ENCODE measurements at regions not wholly inside any gene's neighbourhood (a gene's known extent, or its start where the extent isn't known, plus 50 kb on each side); places are given as distances from the start of the nearest gene placed in this dataset.

DNA sequence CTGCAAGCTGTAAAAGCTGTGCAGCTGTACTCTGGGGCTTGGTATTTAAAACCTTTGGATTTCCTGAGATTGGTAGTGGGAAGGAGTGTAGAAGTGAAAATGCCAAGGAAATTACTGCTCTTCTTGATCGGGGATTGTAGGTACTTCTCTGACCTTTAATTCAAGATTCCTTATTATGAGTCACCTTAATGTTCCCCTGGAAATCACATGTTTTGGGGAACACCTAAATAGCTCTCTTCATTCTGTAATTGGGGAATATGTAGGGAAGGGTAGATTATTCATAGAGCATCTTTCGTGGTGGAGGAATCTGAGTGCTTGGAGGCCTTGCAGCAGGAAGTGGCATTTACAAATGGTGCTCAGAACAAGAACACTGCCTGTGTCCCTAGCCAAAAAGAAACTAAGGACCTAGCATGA, 137.8 kb downstream of the UCHL1 start:
- DNase-seq: no peak

DNA sequence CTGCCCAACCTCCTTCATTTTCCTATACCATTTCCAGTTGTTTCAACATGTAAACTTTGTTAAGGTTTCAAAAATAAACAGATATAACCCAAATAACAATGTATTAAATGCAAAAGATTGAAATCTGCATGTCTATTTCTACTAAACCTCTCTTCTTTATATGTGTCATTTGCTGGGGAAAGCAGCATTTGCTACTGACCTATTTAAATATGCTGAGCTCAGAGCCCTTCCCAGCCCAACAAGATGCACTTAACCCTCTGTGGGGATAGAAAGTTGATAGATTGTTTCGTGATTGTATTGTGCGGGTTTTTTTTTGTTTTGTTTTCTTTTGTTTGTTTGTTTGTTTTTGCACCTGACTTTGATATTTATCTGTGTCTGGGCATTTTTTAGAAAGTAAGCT, 139.5 kb downstream of the UCHL1 start:
- DNase-seq: no peak

DNA sequence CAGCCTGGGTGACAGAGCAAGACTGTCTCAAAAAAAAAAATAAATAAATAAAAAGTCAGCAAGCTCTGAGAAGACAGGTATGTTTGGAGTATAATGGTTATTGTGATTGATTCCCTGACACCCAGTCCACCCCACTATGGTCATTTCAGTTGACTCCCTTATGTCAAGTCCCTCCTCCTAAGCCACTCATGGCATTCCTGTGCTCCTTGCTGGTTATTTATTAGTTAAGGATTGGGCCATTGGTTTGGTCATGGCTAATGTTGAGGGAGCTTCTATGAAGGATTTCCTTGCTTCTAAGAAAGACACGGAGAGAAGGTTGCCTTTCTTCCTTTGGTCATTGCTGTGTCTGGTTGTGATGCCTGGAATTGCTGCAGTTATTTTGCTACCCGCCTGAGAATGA, 140.1 kb downstream of the UCHL1 start:
- no peak for DNase-seq

DNA sequence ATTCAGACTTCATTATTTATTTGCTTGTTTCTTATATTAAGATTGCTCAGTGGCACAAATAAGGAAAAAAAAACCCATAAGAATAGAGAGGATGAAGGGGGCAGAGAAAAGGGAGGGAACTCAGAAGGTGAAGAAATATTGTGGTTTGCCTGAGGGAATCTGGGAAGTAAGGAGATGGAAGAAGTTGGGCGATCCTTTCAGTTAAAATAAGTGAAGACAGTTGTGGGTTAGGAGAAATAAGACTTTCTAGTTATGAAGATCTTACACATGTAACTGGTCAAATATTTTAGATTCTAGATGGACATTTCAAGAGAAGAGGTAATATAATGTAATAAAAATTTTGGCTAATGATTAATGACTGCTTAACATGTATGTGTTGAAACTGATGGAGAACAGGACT, 138.7 kb upstream of the LIMCH1 start:
- DNase-seq: peak; percentile 74

DNA sequence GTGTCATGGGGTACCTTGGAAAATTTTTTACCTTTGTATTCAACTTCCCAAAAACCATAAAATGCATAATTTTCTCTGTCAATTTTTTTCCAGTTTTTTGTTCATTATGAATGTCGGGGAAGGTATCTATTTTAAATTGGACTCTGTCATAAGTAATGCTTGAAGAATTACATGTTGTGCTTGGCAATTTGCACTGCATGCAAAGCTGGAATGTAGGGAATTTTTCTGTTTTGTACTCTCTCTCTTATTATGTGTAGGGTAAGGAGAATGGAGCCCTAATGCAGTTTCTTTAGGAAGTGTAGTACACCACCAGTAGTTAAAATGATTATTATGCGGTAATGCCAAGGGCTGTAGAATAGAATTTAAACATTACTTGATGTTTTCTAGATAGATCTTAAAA, 137.7 kb upstream of the LIMCH1 start:
- DNase-seq: peak; percentile 60

DNA sequence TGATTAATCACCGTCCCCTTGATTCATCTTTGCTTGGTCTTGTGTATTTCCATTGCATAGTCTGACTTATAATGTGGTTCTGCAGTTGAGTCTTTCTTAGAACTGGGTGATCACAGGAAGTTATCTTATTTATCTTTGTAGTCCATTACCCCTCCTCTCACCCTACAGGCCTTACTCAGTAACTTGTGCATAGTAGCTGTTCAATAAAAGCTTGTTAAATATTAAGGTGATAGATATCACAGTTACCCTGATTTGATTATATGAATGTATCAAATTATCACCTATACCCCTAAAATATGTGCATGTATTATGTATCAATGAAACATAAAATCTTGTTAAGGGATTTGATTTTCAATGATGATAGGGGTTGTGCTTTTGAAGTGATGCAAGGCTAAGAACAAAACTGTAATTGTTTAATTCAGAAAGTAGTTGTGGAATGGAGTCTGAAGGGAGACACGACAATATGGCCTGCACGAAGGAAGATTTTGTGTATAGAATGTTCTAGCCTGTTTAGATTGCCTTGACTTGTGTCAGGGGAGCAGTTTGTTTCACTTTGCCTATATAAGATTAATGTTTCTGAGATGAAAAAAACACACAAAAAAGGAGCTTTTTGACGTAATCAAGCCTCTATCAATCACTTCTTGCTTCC, 132.4 kb upstream of the LIMCH1 start:
- DNase-seq: no peak

DNA sequence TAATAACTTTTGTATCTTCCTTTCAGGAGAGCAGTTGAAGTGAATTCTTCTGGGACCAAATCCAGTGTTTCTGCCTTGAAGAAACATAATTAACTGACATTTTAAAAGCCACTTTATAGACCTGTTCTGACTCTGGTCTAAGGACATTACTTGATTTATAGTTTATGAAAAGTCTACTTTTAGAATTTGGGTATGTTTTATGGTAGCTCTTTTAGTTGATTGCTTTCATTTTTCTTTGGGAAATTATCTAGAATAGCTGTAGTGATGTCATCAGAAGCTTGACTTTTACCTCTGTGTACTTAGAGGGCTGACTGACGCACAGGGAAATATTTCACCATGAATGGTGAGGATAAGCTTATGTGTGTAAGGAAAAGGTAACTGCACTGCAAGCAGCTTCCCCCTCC, 131.8 kb upstream of the LIMCH1 start:
- DNase-seq: no peak

DNA sequence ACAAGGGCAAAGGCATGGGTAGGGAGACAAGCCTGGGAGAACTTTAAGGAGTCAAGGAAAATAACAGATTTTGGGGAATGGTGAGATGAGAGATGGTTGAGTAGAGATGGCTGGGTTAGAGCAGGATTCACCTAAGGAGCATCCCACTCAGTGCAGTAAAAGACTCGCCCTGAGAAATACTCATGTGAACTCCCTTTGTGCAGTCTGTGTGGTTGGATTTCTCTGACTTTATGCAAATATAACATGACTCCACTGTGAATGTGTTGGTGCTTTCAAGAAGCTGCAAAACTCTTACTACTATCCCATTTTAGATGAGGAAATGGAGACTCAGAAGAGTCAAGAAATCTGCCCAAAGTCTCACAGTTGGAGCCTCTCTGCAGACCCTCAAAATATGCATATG, 129.8 kb upstream of the LIMCH1 start:
- no peak for DNase-seq

DNA sequence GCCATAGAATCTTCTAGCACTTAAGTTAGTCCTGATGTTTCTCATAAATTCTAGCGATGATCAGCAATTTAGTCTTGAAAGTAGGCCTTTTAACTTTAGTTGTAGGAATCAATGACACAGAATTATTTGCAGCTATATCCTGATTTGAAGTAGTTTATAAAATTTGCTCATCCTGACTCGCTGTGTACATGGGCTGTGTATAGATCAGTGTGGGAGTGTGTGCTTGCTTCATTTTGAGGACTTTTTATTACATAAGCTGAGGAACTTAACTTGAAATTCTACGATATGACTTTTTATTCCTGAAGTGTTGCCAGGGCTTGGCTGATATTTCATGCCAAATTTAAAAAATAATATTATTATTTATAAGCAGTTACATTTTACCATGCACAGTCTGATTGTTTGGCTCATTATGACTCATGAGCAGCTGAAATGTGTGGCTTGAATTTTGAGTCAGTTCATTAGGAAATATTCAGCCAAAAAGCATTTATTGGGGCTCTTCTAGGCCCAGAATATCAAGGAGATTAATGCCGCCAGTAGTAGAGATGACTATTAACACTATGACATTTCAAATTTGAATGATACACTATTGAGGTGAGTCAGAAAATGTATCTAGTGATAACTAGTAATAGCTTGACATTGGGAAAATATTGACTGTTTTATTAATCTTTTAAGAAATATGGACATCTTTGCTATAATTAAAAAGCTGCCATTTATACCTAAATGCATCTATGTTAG, 128.9 kb upstream of the LIMCH1 start:
- no peak for DNase-seq

DNA sequence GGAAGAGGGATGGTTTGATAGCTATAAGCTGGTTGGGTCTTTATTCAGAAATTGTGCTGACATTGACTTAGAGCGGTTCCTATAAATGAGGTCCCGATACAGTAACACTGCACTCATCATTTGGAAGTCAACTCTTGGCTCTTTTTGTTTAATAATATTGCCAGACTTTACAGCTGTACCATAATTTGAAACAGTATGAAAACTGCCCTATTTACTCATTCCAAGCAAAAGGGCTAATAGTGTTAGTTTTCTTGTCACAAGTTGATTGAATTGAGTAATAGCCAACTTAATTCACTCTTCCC, 128.4 kb upstream of the LIMCH1 start:
- DNase-seq: no peak

DNA sequence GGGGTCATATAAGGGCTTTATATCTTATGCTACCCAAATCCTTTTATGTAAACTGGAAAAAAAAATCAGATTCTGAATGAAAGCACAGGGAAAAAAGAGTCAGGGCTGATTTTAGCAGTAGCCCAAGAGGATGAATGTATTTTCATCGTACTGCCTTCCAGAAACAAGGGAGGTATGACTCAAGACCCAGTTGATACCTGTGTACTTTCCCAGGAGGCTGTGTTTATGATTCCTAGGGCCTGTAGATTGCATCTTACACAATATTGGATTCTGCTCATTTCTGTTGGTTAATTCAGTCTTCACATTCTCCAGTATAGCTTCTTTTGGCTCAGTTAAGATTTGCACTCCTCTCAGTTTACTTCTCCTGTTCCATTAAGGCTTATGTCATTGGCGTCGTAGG, 127.9 kb upstream of the LIMCH1 start:
- no peak for DNase-seq

DNA sequence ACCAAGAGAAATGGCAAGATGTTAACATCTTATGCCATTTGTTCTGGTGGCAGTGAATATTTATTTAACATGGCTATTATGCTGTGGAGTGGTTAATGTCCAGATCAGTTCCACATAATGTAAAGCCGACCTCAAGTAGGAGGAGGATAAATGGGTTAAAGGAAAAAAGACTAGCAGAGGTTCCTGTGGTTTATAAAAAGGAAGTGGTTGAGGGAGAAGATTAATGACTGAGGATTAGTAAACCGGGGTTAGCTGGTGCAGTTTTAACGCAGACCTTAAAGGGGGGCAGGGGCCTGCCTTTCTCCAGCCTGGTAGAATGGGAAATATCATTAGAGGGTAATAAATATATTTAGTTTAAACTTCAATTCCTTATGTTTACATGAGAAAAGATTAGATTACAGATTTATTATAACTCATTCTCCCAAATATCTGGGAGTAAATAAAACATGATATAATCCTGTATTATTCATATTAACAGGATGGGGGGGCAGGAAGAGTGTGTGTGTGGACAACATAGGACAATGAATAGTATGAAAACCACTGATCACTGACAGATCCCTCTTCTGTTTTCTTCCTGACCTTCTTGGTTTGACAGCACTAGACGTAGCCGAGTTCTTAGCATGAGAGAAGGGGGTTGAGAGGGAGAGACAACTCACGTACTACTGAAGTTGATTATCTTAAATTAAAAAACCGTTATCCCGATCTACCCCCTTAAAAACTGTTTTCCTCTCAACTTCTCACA, 124.1 kb upstream of the LIMCH1 start:
- DNase-seq: peak; percentile 73

DNA sequence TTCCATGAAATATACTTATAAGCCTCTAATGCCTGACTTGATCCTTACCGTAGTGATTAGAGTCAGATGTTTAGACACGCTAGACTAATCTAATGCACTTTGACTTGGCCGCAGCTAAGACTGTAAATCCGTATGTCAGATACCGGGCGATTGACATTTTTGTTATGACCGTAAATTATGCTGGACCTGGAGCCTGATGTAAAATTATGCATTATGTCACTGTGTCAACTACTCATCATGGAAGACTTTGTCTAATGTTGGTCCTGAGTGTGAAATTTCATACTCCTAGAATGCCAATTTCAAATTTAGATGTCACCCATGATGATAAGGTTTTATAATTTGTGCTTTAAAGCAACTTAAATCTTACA, 123.6 kb upstream of the LIMCH1 start:
- DNase-seq: no peak

DNA sequence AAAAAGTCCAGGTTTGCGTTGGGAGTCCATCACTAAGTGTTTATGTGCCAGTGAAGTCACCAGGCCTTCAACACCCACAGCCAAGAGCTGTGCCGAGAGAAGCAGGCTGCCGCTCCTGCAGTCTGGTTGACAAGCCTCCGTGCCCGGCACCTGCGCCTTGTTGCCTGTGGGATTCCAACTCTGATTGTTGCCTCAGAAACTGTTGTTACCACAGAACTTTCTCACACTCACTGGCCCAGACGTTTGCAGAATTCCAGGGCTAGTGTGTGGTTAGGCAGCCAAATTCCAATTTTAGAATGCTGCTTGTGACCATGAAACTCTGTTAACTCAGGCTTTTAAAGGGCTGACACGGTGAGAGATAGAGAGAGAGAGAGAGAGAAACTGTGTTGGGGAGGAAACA, 119.5 kb upstream of the LIMCH1 start:
- peak; percentile 71 for DNase-seq

DNA sequence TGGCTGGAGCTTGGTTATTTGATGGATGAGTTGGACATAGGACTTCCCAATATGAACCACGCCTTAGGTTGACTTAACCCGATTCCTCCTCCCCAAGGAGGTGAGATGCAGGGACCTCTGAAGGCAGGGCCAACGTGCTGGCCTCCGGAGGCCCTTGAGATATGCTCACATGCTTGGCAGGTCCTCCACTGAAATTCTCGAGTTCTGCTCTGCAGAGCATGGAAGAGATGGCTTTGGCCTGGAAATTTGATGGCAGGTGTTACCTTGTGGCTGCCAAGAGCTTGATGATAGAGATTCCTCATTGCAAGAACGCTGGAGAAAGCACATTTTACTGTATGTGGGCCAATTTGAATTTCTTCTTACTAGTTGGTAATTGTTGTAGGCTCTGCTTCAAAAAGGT, 117.4 kb upstream of the LIMCH1 start:
- DNase-seq: no peak

DNA sequence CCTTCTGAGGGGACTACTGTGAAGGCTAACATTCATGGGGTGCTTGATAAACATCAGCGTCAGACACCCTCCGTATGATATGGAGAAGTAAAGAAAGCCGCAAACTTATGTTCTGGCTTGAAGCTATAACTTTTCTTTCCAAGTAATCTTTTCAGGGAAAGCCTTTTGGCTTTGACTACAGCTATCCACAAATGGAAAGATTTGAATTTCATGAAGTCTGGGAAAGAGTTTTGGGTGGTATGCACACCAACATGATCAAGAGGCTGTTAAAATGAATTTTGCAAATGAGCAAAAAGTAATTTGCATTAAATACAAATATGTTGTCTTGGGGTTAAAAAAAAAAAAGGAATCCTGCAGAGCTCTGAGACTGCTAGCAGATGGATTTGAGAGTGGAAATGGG, 114.8 kb upstream of the LIMCH1 start:
- DNase-seq: no peak

DNA sequence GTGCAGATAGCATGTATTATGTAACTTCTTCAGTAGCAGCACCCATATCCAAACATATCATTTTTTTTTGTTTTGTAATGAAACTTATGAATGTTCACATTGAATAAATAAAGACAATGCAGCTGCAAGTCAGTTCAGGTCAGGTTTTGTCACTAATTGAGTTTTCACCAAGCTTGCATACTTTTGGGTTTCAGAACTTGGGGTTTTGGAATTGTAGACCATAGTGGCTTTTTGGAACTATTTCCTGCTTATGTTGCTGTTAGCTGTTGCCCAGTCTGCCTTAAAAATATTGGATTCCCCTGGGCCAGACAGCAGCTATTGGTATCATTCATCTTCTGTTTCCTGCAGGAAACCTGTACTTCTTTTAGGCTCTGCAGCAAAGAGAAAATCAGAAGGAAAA, 113.4 kb upstream of the LIMCH1 start:
- no peak for DNase-seq

DNA sequence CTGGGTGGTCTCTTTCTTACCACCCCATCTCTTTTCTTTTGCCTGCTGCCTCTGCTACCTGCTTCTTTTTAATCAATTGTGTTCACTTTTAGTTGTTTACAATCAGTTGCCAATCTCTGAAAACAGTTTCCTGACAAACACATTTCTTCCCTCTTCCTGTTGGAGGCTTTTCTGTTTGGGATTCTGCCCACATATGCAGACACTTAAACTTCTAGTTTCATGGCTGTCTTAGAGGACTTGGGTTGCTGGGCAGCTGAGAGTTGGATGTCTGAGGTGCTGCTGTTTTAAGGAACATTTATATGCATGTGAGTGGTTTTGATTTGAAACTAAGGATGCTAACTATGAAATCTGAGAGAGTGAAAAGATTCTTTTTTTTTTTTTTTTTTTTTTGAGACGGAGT, 112.3 kb upstream of the LIMCH1 start:
- DNase-seq: no peak

DNA sequence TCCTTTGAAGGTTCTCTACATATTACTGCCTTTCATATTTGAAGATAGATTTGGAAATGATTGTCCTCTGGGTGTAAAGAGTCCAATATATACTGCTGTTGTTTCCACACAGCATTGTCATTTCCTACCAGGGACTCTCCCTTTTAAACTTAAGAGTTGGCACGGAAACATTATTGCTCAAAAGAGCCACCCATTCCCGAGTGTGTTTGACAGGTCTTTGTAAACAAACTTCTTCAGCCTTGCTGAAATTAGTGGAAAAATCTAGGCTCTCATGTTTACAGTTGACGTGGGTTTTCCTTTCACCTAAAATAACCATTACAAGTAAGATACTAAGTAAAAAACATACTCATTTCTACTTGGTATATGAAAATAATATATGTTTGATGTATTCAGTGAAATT, 111.4 kb upstream of the LIMCH1 start:
- DNase-seq: no peak

DNA sequence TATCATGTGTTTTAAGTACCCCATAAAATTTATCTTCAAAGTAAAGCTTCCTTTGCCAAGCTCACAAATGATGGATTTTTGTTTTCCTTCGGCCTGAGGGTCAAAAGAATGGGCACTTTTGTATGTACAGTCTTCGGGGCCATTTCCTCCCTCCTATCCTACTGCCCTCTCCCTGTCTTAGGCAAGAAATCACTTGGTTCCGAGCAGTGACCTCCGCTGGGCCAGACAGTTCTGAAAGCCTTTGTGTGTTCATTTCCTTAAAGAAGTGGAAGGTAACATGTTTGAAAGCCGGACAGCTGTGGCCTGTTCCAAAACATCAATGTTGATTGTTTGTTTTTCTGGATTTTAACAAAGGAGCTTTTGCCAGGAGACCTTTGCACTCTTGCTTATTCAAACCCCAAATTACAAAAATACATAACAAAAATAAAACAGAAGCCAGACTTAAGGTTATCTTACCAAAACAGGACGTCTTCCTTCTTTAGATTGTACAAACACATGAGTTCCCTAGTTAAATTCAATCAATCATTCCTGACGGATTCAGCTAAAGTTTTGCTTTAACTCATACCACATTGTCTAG, 110.6 kb upstream of the LIMCH1 start:
- DNase-seq: no peak

DNA sequence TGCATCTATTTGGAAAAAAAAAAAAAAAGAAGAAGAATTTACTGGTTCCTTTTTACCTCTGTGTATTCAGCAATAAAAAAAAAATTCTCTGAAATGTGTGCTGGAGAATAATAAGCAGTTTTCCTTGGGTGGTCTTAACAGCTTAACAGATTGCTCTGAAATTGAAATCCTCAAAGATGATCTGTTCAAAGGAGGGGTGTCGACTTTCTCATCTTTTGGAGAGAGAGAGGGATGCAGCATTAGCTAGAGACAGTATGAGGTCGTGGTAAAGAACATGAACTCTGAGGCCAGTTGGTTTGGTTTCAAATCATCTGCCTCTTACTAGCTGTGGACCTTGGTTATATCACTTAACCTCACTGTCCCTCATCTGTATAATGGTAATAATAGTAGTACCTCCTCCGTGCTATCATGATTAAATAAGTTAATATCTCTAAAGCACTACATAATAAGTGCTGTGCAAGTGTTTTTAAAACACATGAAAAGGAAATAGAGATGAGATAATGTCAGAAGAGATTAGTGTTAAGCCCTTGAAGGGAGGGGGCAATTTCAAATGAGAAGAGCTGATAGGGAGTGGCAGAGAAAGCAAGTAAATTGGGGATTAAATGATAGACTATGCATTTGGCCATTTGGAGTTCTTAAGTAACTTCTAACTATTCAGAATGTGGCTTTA, 109.9 kb upstream of the LIMCH1 start:
- DNase-seq: no peak

DNA sequence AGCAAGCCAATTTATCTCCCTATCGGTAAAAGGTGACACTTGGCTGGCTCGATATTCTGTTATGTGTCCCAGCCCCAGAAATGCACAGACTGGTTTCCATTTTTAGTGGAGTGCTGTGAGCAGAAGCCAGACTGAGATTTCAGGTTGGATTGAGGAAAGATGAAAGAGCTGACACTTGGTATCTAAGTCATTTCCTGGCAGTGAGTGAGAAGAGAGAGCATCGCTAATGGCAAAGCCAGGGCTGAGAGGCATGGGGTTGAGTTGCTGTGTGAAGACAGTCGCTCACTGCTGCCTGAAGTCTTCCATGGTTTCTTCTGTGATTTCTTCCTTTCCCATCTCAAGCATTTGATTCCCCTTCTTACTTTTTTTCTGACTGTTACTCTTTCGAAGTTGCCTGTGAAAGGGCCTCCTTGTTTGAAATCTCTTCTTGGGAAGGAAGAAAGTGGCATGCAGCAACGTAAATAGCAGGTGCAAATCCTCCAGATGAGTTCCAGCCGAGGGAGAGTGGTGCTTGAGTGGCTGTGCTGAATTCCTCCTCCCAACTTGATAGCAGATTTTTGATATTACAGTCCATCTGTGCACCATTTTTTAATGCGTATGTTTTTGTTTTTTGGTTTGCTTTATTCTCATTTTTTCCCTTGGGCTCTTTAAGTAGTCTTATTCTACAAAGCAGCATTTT, 109.2 kb upstream of the LIMCH1 start:
- no peak for DNase-seq

DNA sequence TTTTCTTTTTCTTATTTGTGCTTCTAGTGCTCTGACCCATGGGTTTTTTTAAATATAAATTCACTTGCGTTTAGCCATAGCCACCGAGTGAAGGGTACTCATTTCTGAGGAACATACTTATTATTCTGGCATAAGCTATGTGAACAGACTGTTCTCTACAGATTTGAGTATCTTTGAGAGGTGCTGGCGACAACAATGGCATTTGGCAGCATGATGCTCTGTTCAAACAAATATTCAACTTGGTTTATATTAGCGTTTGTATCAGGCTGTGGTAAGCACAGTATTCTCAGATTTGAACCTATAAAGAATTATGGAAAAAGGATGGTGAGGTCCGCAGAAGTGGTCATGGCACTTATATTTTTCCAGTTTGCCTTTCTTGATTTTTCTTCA, 108.7 kb upstream of the LIMCH1 start:
- no peak for DNase-seq

All from fibroblast of upper back skin (primary cell).